NOMO-1 (cell line): ENCODE measurements at regions not wholly inside any gene's neighbourhood (a gene's known extent, or its start where the extent isn't known, plus 50 kb on each side); places are given as distances from the start of the nearest gene placed in this dataset.

Experiments used
- DNase-seq, 2 experiments: peaks; one replicate each; lab custom pipeline; 2025; ENCODE audit not compliant: unreplicated experiment in 2 of 2; lab: John Stamatoyannopoulos, UW

- no peak for DNase-seq
Measured at GRCh38 chr7:19455623-19456022, 253.2 kb downstream of the POLR1F start.

GRCh38 chr7:19448091-19448490, 260.7 kb downstream of the POLR1F start:
- peak in 1 of 2 experiments; percentile 17 for DNase-seq

GRCh38 chr7:19442016-19442785, 266.6 kb downstream of the POLR1F start:
- no peak for DNase-seq

GRCh38 chr7:19439517-19439916, 269.3 kb downstream of the POLR1F start:
- no peak for DNase-seq

GRCh38 chr7:19437446-19437845, 271.4 kb downstream of the POLR1F start:
- DNase-seq, result no peak

DNA sequence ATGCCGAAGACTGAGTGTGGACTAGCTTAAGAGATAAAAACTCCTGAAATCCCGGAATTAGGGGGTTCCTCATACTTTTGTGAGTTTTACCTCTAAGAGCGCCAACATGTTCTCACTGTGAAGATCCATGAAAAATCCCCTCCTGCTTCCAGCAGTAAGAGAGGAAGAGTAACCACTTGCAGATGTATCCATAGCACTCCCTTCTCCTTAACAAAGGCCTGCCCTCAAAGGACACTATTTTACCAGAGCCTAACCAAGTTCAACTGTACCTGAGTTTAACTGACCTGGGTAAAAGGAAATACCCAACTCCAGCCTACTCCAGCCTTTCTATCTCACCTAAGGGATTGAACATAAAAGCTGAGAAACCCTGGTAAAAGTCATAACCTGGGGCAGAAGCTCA, 280.9 kb downstream of the POLR1F start:
- no peak for DNase-seq

DNA sequence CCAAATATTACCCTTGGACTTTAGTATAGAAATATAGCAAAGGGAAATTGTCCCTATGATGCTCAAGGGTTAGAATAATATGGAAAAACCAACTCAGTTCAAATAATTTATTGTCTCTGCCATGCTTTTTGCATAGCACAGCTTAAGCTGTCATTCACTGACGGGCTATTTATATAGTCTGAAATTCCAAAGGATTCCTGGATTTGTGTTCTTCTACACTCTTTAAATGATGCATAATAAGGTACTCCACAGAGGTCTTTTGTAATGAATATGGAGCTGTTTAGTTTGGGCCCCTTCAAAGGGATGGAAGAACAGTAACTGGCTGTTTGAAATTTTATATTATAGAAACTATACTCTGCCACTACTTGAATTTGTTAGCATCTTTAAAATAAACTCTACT, 276.6 kb upstream of the FERD3L start:
- no peak for DNase-seq

DNA sequence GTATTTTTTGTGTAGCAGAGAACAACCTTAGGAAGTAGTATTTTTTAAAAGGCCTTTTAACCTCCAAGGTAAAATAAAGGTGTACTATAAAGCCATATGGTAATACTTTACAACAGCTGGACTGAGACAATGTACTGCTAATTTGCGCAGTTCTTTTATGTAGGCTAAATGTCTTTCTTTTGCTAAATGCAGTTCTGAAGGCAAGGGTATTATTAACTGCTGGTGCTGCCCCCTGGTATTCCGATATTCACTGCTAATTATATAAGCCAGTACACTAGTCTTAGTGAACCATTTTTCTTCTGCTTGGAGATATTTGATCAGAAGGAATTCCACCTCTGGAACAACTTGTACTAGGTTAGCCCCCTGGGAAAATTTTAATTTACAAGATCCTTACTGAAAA, 272.0 kb upstream of the FERD3L start:
- no peak for DNase-seq

- DNase-seq, result no peak
Measured at GRCh38 chr7:19415123-19415522, 269.9 kb upstream of the FERD3L start.

DNA sequence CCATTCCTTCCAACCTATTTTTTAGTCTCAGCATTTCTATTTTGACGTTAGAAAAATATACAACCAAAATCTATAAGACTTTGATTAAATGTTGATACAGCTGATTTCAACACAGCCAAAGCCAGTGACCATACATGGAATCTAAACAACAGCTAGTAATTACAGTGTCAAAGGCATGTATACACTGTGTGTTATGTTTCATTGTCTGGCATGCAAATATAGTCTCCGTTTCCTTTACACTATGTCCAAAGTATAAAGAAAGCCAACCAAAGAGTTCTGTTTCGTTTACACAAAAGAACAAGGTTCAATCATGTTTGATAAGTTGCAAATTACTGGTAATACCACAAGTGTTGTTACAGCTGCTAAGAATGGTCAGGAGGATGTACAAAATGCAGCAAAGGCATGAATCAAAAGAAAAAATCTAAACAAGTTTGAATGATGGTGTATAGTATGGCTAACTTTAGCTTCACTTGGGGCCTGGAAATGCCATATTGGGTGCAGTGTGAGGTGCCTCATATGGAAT, 268.3 kb upstream of the FERD3L start:
- DNase-seq, result no peak

DNA sequence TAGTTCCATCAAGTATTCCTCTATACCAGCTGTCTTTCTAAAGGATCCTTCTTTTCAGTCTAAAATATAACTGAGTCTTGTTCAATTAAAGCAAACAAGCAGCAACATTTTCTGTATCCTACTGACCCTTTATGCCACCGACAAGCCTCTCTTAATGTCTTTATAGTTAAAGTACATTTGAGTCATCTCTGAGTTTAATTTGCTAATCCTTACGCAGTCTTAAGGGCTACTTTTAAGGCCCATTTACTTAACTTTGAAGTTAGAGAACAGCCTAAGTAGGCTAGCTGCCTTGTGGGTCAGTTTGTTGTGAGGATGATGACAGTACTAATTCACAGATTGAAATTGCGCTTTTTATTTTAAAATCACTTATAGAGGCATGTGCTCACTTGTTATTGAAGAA, 265.5 kb upstream of the FERD3L start:
- no peak for DNase-seq

DNA sequence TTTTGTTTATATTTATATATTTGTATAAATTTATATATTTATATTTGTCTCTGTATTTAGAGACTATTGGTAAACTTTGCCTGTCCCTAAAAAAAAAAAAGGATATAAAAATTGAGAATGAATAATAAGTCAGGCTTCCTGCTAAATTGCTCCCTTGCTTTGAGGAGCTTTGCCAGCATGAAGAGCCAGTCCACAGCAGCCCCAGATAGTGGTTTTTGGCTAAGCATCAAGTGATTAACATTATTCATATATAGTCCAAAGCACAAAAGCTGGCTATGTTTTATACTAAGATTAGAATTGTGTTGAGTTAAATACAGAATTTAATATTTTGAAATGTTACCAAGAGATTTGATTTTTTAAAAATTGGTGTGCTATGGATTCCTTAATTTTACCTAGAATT, 264.9 kb upstream of the FERD3L start:
- DNase-seq, result no peak

- DNase-seq, result no peak
Measured at GRCh38 chr7:19408706-19409220, 263.5 kb upstream of the FERD3L start.

DNA sequence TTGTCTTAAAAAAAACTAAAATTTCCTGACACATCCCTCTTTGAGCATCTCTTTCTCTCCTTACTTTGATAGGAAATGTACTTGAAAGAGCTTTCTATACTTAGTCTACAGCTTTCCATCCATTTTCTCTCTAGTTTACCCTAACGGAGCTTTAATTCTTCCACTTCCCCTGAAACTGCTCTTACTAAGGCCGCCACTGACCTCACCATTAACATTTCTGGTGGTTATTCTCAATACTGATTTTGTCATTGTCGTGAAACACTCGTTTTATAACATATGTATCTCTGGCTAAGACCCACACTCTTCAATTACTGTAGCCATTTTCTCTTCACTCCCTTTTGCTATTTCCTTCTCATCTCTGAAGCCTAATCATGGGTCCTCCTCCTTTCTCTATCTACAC, 262.0 kb upstream of the FERD3L start:
- no peak for DNase-seq

- DNase-seq, result no peak
Measured at GRCh38 chr7:19405541-19405940, 260.3 kb upstream of the FERD3L start.

GRCh38 chr7:19404912-19405329, 259.7 kb upstream of the FERD3L start:
- DNase-seq, result no peak

DNA sequence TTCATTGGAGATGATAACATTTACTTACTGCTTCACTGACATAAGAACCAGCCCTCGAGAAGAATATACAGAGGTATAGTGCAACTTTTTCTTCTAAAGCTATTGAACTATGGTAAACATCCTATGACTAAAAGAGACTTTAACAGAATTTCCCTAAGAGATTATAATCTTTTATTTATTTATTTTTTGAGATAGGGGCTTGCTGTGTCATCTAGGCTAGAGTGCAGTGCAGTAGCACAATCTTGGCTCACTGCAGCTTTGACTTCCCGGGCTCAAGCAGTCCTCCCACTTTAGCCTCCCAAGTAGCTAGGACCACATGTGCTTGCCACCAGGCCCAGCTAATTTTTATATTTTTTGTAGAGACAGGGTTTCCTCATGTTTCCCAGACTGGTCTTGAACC, 258.5 kb upstream of the FERD3L start:
- DNase-seq, result no peak

- no peak for DNase-seq
Measured at GRCh38 chr7:19401461-19401860, 256.2 kb upstream of the FERD3L start.

GRCh38 chr7:19400758-19401254, 255.6 kb upstream of the FERD3L start:
- DNase-seq, result no peak

DNA sequence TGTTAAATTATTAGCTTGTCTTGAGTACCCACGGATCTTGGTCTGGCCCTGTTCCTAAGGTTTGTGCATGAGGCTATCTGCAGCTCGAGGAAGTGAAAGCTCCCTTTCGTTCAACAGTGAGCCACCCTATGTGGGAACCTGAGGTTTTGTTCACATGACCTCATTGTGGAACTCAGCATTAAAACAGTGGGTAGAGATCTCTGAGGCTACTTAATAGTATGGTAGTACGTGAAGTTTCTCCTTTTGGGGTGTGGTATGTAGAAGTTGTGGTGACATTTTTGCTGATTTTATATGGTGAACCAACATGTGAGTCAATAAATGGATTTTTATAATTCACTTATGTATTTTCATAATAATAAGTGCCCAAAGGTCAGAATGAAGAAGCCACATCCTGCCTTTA, 252.7 kb upstream of the FERD3L start:
- peak in 1 of 2 experiments; percentile 21 for DNase-seq

GRCh38 chr7:19392246-19392645, 247.0 kb upstream of the FERD3L start:
- DNase-seq, result no peak

DNA sequence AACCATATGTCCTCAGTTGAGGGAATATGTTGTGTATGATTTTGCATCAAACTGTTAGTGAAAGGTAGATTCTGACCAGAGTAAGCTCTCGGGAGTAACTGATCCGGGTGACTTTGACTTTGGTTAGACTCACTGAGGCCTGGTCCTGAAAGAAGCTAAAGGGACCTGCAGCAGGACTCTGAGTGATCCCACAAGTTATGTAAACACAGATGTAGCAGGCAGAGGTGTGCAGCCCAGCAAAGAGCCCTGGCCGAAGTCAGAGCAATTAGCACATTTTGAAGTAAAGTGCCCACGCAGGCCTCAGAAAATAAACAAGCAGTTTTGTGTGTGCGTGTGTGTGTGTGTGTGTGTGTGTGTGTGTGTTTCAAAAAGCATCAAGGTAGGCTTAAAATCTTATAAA, 245.6 kb upstream of the FERD3L start:
- DNase-seq, result no peak
